NT2/D1 (cell line): ENCODE measurements at regions not wholly inside any gene's neighbourhood (a gene's known extent, or its start where the extent isn't known, plus 50 kb on each side); places are given as distances from the start of the nearest gene placed in this dataset.

ENCODE experiments used
- SUZ12 ChIP-seq: IDR thresholded peaks from 2 replicates; pipeline ENCODE4 v1.6.1; 2011; ENCODE audit not compliant: insufficient read length, insufficient read depth; ENCODE audit errors: extremely low read depth
- YY1 ChIP-seq: IDR thresholded peaks from 2 replicates; pipeline ENCODE4 v1.6.1; 2011; ENCODE audit not compliant: insufficient read length, insufficient read depth
- ZNF274 ChIP-seq: IDR thresholded peaks from 2 replicates; pipeline ENCODE4 v1.6.1; 2011; ENCODE audit warnings: mild to moderate bottlenecking, low read depth, low read length

DNA sequence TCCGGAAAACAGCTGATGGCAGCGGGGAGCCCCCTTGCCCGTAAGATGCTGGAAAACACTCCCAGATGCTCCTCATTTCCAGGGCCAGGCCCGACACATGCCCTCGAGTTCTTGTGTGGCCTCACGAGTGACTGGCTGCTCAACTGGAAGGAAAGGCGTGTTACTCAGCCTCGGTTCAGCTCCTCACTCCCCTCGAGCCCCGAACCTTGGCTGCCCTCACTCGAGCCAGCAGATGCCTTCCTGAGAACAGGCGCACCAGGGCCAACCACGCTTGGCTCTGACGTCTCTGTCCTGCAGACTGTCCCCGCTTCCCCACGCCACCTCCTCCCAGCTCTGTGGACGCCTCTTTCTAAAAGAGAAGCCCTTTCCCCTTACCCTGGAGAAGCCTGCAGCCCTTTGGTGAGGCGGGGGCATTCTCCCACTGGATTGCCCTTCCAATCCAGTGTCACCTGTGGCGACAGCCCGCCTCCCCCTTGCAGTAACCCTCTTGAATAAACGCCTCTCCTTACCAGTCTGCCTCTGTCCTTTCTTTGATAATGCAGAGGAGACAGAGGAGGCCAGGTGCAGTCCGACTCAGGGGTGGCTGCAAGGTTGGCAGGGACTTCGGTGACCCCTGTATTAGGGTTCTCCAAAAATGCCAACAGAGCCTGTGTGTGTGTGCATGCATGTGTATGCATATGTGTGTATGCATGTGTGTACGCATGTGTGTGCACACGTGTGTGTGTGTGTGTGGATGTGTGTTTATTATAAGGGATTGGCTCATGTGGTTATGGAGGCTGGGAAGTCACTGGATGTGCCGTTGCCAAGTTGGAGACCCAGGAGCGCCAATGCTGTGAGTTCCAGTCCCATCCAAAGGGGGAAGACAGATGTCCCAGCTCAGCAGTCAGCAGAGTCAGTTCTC, 166.3 kb downstream of the KIF26A start:
- TF ChIP-seq YY1 (no peak), ZNF274 (no peak), SUZ12 (no peak)
